ENCODE measurements at regions not wholly inside any gene's neighbourhood (a gene's known extent, or its start where the extent isn't known, plus 50 kb on each side); places are given as distances from the start of the nearest gene placed in this dataset.

DNA sequence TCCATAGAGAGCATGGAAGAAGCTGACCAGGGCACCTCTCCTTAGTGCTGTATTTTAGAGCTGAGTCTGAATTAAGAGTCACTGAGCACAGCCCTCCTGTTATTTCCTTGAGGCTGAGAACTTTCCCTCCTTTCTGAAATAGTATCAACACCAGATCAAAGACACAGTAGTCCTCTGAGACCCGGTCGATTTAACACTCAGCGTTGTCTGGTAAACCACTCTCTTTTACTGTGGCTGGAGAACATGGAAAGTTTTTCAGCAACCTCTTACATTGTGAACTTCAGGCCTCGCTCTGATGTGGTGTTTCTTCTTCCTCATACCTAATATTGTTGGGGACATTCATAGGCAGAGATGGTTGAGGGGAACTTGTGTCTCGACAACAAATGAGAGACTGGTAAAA is 202.0 kb upstream of the MTPN start:
- intact Hi-C loops (cut with DNase I, micrococcal nuclease): no loop called here
- ATAC-seq (no peak), DNase-seq (no peak)
- Histone ChIP-seq H3K36me3 (ENCODE audit: low read depth) (no peaks in the 10 kb centered on the region), H3K4me1 (ENCODE audit: low read depth) (no peaks in the 10 kb centered on the region), H3K4me3 (no peak overlapping the region), H3K9me3 (no peaks in the 10 kb centered on the region)
- TF ChIP-seq, protein P1, sequence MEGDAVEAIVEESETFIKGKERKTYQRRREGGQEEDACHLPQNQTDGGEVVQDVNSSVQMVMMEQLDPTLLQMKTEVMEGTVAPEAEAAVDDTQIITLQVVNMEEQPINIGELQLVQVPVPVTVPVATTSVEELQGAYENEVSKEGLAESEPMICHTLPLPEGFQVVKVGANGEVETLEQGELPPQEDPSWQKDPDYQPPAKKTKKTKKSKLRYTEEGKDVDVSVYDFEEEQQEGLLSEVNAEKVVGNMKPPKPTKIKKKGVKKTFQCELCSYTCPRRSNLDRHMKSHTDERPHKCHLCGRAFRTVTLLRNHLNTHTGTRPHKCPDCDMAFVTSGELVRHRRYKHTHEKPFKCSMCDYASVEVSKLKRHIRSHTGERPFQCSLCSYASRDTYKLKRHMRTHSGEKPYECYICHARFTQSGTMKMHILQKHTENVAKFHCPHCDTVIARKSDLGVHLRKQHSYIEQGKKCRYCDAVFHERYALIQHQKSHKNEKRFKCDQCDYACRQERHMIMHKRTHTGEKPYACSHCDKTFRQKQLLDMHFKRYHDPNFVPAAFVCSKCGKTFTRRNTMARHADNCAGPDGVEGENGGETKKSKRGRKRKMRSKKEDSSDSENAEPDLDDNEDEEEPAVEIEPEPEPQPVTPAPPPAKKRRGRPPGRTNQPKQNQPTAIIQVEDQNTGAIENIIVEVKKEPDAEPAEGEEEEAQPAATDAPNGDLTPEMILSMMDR (IDR thresholded peaks at IDR 0.05): no peak

DNA sequence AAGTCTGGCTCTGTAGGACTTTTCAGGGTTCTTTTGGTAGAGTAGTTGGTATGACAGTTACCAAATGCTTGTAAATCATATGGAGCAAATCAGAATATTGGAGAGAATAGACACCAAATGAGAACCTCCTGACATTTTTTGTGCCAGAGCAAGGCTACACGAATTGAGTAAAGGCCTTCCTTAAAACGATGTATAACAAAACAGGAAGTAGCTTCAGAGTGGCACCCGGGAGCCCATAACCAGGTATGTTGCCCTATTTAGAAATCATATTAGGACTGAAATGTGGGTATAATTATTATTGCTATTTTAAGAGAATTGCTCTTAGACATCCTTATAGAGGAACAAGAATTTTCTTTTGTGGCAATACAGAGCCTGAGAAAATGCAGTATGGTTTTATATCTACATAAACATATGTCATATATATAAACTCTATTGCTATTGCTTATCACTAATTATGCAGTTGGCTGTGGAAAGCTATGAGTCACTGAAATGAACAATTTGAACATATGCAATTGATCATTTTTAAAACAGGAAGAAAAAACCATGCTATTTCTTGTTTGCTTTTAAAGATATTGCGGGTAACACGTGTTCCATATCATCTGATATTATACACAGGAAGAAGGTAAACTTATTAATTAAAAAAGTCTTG is 197.4 kb upstream of the MTPN start:
- H3K9me3 ChIP-seq: no peaks in the 10 kb centered on the region
- intact Hi-C loops (cut with DNase I, micrococcal nuclease): no loop called here
- H3K4me1 ChIP-seq (ENCODE audit: low read depth): no peaks in the 10 kb centered on the region
- H3K4me3 ChIP-seq: no peak overlapping the region
- no peaks in the 10 kb centered on the region for H3K36me3 ChIP-seq (ENCODE audit: low read depth)
- no peak for ATAC-seq
- TF ChIP-seq, protein P1 (IDR thresholded peaks at IDR 0.05): no peak
- no peak for DNase-seq

DNA sequence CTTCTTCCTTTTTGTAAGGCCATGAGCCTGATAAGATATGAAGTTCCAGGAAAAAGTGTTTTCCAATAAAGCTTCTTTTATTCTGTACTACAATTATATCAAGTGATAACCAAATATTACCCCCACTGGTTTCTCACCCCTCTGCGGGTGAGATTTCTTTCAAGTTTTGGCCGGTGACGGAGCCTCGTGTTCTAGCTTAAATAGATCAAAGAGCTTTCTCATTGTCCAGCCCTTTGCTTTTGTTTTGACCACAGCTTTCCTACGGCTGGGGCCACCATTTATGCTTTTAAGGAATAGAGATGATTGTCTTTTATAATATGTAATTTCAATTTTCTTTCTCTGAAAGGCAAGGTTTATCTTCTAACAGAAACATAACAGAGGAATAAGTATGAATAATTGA is 196.7 kb upstream of the MTPN start:
- Histone ChIP-seq H3K4me1 (ENCODE audit: low read depth) (no peaks in the 10 kb centered on the region), H3K9me3 (no peaks in the 10 kb centered on the region), H3K4me3 (no peak overlapping the region), H3K36me3 (ENCODE audit: low read depth) (no peaks in the 10 kb centered on the region)
- DNase-seq: no peak
- intact Hi-C loops (cut with DNase I, micrococcal nuclease): no loop called here
- TF ChIP-seq, protein P1 (IDR thresholded peaks at IDR 0.05): no peak
- ATAC-seq: no peak

DNA sequence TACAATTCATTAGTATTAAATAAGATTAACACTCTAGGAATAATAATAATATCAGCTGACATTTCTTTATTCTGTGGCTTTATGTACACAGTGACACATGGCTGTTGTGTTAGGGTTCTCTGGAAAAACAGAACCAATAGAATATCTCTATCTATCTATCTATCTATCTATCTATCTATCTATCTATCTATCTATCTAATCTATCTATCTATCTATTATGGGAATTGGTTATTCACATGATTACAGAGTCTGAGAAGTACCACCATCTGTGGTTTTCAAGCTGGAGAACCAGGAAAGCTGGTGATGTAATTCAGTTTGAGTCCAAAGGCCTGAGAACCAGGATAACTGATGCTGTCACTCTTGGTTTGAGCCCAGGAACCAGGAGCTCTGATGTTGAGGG is 194.1 kb upstream of the MTPN start:
- H3K4me1 ChIP-seq (ENCODE audit: low read depth): no peaks in the 10 kb centered on the region
- no peak overlapping the region for H3K4me3 ChIP-seq
- no peak for DNase-seq
- H3K36me3 ChIP-seq (ENCODE audit: low read depth): no peaks in the 10 kb centered on the region
- TF ChIP-seq, protein P1 (IDR thresholded peaks at IDR 0.05): no peak
- intact Hi-C loops (cut with DNase I, micrococcal nuclease): no loop called here
- no peak for ATAC-seq
- H3K9me3 ChIP-seq: no peaks in the 10 kb centered on the region

DNA sequence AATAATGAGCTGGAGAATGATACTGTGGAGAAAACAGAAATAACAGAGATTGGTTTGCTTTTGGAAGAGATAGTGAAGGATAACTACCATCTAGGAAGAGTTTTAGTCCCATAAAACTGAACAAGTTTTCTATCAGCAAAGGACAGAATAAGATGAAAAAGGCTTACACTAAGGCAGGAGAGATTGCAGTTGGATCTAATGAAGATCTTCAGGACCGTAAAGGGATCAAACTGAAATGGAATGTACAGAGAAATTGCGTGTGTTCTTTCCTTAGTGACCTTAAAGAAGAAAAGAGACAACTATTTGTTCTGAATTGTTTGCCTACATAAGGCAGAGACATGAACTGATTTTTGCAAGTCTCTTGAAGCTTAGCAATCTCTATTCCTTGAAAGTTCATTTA is 191.7 kb upstream of the MTPN start:
- DNase-seq (no peak), ATAC-seq (no peak)
- H3K4me1 ChIP-seq (ENCODE audit: low read depth): no peaks in the 10 kb centered on the region
- TF ChIP-seq, protein P1 (IDR thresholded peaks at IDR 0.05): no peak
- no peaks in the 10 kb centered on the region for H3K9me3 ChIP-seq
- intact Hi-C loops (cut with DNase I, micrococcal nuclease): no loop called here
- H3K36me3 ChIP-seq (ENCODE audit: low read depth): no peaks in the 10 kb centered on the region
- no peak overlapping the region for H3K4me3 ChIP-seq

DNA sequence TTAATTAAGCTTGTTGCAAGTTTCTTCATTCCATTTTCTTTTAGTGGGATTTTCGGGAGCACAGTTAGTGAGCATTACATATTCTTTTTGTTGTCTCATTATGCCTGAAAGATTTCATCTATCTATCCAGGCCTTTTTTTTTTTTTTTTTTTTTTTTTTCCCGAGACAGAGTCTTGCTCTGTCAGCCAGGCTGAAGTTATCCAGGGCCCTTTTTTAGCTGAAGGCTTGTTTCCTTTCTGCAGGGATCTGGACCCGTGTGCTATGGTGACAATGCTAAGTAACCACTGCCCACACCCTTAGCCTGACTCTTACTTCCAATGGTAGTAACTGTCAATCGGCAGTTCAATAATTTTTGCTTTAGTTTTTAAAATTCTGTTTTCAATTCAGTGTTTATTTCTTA is 190.8 kb upstream of the MTPN start:
- intact Hi-C loops (cut with DNase I, micrococcal nuclease): no loop called here
- no peaks in the 10 kb centered on the region for H3K9me3 ChIP-seq
- no peaks in the 10 kb centered on the region for H3K4me1 ChIP-seq (ENCODE audit: low read depth)
- DNase-seq (no peak), ATAC-seq (no peak)
- H3K4me3 ChIP-seq: no peak overlapping the region
- TF ChIP-seq, protein P1 (IDR thresholded peaks at IDR 0.05): no peak
- H3K36me3 ChIP-seq (ENCODE audit: low read depth): no peaks in the 10 kb centered on the region

Measured in mucosa of descending colon (tissue), 3 donors.